C4-2B (cell line): ENCODE measurements at regions not wholly inside any gene's neighbourhood (a gene's known extent, or its start where the extent isn't known, plus 50 kb on each side); places are given as distances from the start of the nearest gene placed in this dataset.
"Not testable (repeated sequence)": the region's sequence is repeated elsewhere in the genome, so short reads cannot be mapped to it uniquely, and the experiment has no call there.

Experiments
- ZFX ChIP-seq: fragments of 450-650 bp; IDR thresholded peaks from 2 replicates; pipeline ENCODE4 v1.6.1; 2017
- TF ChIP-seq, protein P1 (sequence below): fragments of 450-650 bp; conservative IDR thresholded peaks from 2 replicates; pipeline ENCODE4 v1.5.1; 2017; ENCODE audit warnings: mild to moderate bottlenecking

DNA sequence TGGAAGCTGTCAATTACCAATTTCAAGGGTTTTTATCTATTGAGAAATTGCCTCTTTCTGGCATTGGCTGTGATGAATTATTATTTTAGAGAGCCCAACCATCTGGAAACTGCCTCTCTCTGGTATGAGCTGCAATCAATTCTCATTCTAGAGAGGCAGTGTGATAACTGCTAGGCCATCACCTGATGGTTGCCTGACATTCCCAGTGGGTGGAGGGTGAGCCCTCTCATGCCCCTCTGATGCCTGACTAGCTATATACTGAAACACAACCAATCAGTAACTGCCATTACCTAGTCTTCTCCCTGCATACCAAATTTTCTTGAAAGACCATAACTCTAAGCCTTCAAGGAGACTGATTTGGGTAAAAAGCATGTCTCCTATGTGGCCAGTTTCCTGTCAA is 353.9 kb upstream of the TGIF2LX start:
- TF ChIP-seq, protein P1, sequence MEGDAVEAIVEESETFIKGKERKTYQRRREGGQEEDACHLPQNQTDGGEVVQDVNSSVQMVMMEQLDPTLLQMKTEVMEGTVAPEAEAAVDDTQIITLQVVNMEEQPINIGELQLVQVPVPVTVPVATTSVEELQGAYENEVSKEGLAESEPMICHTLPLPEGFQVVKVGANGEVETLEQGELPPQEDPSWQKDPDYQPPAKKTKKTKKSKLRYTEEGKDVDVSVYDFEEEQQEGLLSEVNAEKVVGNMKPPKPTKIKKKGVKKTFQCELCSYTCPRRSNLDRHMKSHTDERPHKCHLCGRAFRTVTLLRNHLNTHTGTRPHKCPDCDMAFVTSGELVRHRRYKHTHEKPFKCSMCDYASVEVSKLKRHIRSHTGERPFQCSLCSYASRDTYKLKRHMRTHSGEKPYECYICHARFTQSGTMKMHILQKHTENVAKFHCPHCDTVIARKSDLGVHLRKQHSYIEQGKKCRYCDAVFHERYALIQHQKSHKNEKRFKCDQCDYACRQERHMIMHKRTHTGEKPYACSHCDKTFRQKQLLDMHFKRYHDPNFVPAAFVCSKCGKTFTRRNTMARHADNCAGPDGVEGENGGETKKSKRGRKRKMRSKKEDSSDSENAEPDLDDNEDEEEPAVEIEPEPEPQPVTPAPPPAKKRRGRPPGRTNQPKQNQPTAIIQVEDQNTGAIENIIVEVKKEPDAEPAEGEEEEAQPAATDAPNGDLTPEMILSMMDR = not testable (repeated sequence)
- TF ChIP-seq ZFX = not testable (repeated sequence)
